ENCODE measurements at regions not wholly inside any gene's neighbourhood (a gene's known extent, or its start where the extent isn't known, plus 50 kb on each side); places are given as distances from the start of the nearest gene placed in this dataset.

- TF ChIP-seq POLR2A (IDR thresholded peaks at IDR 0.05; ENCODE audit: low read length) (no peak), GATA1 (IDR thresholded peaks at IDR 0.05; ENCODE audit: low read depth, low read length) (no peak)
Measured at GRCh38 chr15:77720655-77721054, 87.9 kb upstream of the LINGO1 start.
